DOHH2 (cell line): ENCODE measurements at regions not wholly inside any gene's neighbourhood (a gene's known extent, or its start where the extent isn't known, plus 50 kb on each side); places are given as distances from the start of the nearest gene placed in this dataset.
"Not testable (repeated sequence)": the region's sequence is repeated elsewhere in the genome, so short reads cannot be mapped to it uniquely, and the experiment has no call there.

Source experiments
- H3F3A ChIP-seq: fragments of 200-600 bp; sonication (generic), shearing (Covaris generic); 2 replicates; pipeline ENCODE4 v1.6.0; 2016; ENCODE audit warnings: antibody characterized with exemption, mild to moderate bottlenecking; ENCODE audit not compliant: control insufficient read depth, insufficient read depth
- H3K27ac ChIP-seq: fragments of 200-600 bp; sonication (generic); 2 replicates; pipeline ENCODE4 v1.5.1; 2014; ENCODE audit warnings: low read depth, mild to moderate bottlenecking, low read length, moderate library complexity
- H3K27me3 ChIP-seq: fragments of 200-600 bp; sonication (generic); 2 replicates; pipeline ENCODE4 v1.6.1; 2014; ENCODE audit warnings: mild to moderate bottlenecking, low read length, mixed read lengths; ENCODE audit not compliant: control insufficient read depth
- H3K36me3 ChIP-seq: fragments of 200-600 bp; sonication (generic); 2 replicates; pipeline ENCODE4 v1.6.1; 2014; ENCODE audit warnings: mild to moderate bottlenecking, low read length, moderate library complexity, mixed read lengths; ENCODE audit not compliant: control insufficient read depth
- H3K4me1 ChIP-seq: fragments of 200-600 bp; sonication (generic); 2 replicates; pipeline ENCODE4 v1.6.1; 2014; ENCODE audit warnings: mild to moderate bottlenecking, low read length, mixed read lengths; ENCODE audit not compliant: control insufficient read depth
- H3K4me2 ChIP-seq: fragments of 200-600 bp; sonication (generic); 2 replicates; pipeline ENCODE4 v1.6.0; 2014; ENCODE audit warnings: mild to moderate bottlenecking, low read length, moderate library complexity
- H3K4me3 ChIP-seq: fragments of 200-600 bp; sonication (generic); 2 replicates; pipeline ENCODE4 v1.5.1; 2014; ENCODE audit warnings: mild to moderate bottlenecking, low read length, mixed read lengths
- H3K79me2 ChIP-seq: fragments of 200-600 bp; sonication (generic); 2 replicates; pipeline ENCODE4 v1.6.1; 2014; ENCODE audit warnings: mild to moderate bottlenecking, low read length, mixed read lengths; ENCODE audit not compliant: control insufficient read depth
- H3K9me2 ChIP-seq: fragments of 200-600 bp; sonication (generic); replicated peaks from 2 replicates; pipeline ENCODE4 v1.6.1; 2014; ENCODE audit warnings: mild to moderate bottlenecking, low read length, mixed read lengths; ENCODE audit not compliant: control insufficient read depth
- H3K9me3 ChIP-seq: fragments of 200-600 bp; sonication (generic); 2 replicates; pipeline ENCODE4 v1.6.1; 2014; ENCODE audit warnings: antibody characterized with exemption, low read length, mixed read lengths; ENCODE audit not compliant: control insufficient read depth, insufficient read depth
- H4K20me1 ChIP-seq: fragments of 200-600 bp; sonication (generic); 2 replicates; pipeline ENCODE4 v1.6.0; 2014; ENCODE audit warnings: low read depth, mild to moderate bottlenecking, antibody characterized with exemption, low read length, moderate library complexity; ENCODE audit not compliant: control insufficient read depth, insufficient read depth
- EZH2phosphoT487 ChIP-seq: fragments of 200-600 bp; sonication (generic); IDR thresholded peaks from 2 replicates; pipeline ENCODE4 v1.6.1; 2017; ENCODE audit warnings: borderline replicate concordance, mild to moderate bottlenecking, antibody characterized with exemption, low read length, moderate library complexity, mixed read lengths
- TF ChIP-seq, protein P1 (sequence below): fragments of 200-600 bp; sonication (generic); IDR thresholded peaks from one replicate; pipeline ENCODE4 v1.5.1; 2014; ENCODE audit warnings: antibody characterized with exemption, mild to moderate bottlenecking, low read depth, low read length; ENCODE audit not compliant: poor library complexity, severe bottlenecking

DNA sequence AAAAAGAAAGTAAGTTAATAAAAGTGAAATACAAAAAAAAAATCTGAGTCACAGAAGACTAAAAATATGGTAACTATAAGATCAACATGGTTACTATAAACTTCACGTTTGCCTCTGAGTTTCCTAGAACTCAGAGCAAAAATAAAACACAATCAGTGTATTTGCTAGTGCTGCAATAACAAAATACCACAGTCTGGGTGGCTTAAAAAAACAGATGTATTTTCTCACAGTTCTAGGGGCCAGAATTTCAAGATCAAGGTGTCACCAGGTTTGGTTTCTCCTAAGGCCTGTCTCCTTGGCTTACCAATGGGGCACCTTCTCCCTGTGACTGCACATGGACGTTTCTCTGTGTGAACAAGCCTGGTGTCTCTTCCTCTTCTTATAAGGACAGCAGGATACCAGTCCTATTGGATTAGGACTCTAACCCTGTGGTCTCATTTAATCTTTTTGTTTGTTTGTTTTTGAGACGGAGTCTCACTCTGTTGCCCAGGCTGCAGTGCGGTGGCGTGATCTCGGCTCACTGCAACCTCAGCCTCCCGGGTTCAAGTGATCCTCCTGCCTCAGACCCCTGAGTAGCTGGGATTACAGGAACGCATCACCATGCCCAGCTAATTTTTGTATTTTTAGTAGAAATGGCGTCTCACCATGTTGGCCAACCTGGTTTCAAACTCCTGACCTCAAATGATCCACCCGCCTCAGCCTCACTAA, 104.9 kb upstream of the LOC128125822 start:
- no peaks in the 10 kb centered on the region for H3K79me2 ChIP-seq
- no peak overlapping the region for H3K4me3 ChIP-seq
- no peak overlapping the region for H3K27ac ChIP-seq
- no peaks in the 10 kb centered on the region for H3F3A ChIP-seq
- H3K9me3 ChIP-seq = no peaks in the 10 kb centered on the region
- H3K27me3 ChIP-seq = no peaks in the 10 kb centered on the region
- no peak overlapping the region for H3K4me2 ChIP-seq
- no peaks in the 10 kb centered on the region for H3K36me3 ChIP-seq
- H3K9me2 ChIP-seq = no peaks in the 10 kb centered on the region
- TF ChIP-seq, protein P1, sequence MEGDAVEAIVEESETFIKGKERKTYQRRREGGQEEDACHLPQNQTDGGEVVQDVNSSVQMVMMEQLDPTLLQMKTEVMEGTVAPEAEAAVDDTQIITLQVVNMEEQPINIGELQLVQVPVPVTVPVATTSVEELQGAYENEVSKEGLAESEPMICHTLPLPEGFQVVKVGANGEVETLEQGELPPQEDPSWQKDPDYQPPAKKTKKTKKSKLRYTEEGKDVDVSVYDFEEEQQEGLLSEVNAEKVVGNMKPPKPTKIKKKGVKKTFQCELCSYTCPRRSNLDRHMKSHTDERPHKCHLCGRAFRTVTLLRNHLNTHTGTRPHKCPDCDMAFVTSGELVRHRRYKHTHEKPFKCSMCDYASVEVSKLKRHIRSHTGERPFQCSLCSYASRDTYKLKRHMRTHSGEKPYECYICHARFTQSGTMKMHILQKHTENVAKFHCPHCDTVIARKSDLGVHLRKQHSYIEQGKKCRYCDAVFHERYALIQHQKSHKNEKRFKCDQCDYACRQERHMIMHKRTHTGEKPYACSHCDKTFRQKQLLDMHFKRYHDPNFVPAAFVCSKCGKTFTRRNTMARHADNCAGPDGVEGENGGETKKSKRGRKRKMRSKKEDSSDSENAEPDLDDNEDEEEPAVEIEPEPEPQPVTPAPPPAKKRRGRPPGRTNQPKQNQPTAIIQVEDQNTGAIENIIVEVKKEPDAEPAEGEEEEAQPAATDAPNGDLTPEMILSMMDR = no peak
- TF ChIP-seq EZH2phosphoT487 = no peak
- H3K4me1 ChIP-seq = no peaks in the 10 kb centered on the region
- H4K20me1 ChIP-seq = no peaks in the 10 kb centered on the region

DNA sequence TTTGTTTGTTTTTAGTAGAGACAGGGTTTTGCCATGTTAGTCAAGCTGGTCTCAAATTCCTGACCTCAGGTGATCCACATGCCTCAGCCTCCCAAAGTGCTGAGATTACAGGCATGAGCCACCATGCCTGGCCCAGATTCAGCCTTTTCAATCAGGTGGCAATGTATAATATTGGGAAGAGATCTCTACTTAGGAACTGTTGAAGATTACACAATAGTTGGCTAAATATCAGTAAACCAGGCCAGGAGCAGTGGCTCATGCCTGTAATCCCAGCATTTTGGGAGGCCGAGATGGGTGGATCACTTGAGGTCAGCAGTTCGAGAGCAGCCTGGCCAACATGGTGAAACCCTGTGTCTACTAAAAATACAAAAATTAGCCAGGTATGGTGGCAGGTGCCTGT, 101.1 kb upstream of the LOC128125822 start:
- not testable (repeated sequence) for H3K9me2 ChIP-seq, H3K4me2 ChIP-seq, H3F3A ChIP-seq, H3K27ac ChIP-seq, H3K79me2 ChIP-seq, H3K27me3 ChIP-seq, H3K9me3 ChIP-seq, H3K4me1 ChIP-seq, H3K4me3 ChIP-seq, H4K20me1 ChIP-seq, H3K36me3 ChIP-seq

DNA sequence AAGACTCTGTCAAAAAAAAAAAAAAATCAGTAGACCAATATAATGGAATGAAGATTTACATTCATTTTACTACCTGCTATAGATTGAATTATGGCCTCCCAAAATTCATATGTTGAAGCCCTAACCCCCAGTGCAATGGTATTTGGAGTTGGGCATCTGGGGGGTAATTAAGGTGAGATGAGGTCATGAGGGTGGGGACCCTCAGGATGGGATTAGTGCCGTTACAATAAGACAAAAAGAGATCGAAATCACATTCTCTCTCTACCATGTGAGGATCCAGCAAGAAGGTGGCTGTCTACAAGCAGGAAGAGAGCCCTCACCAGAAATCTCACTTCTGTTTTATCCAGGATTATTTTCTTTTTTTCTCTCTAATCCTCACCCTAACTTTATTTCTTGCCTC, 100.6 kb upstream of the LOC128125822 start:
- Histone ChIP-seq H3K9me2 (no peaks in the 10 kb centered on the region), H3K4me3 (no peak overlapping the region), H3K36me3 (no peaks in the 10 kb centered on the region), H3K27me3 (no peaks in the 10 kb centered on the region), H3K4me2 (no peak overlapping the region), H3K79me2 (no peaks in the 10 kb centered on the region), H3F3A (no peaks in the 10 kb centered on the region), H3K27ac (no peak overlapping the region), H4K20me1 (no peaks in the 10 kb centered on the region), H3K9me3 (no peaks in the 10 kb centered on the region), H3K4me1 (no peaks in the 10 kb centered on the region)
- TF ChIP-seq EZH2phosphoT487 = no peak
- TF ChIP-seq, protein P1 = no peak

DNA sequence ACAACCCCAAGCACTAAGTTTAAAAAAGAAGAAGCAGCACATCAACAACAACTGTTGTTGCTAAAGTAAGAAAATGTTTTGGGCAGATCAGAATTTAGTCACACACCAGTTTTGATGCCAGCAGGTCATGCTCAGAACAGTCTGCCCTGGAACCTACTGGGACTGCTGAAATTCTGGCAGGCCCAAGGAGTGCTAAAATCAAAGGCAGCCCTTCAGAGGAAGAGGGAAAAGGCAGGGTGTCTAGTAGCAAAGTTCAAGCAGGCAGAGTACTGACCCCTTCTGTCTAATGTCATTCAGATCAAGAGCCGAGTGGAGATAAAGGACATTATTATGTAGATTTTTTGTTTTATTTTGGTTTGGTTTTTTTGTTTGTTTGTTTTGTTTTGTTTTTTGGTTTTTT, 96.6 kb upstream of the LOC128125822 start:
- H3K4me1 ChIP-seq = no peaks in the 10 kb centered on the region
- no peaks in the 10 kb centered on the region for H3K27me3 ChIP-seq
- no peak for TF ChIP-seq EZH2phosphoT487
- TF ChIP-seq, protein P1 = no peak
- no peak overlapping the region for H3K4me2 ChIP-seq
- H3K36me3 ChIP-seq = no peaks in the 10 kb centered on the region
- H3K4me3 ChIP-seq = no peak overlapping the region
- no peaks in the 10 kb centered on the region for H3K9me3 ChIP-seq
- no peak overlapping the region for H3K27ac ChIP-seq
- H3F3A ChIP-seq = no peaks in the 10 kb centered on the region
- H3K79me2 ChIP-seq = no peaks in the 10 kb centered on the region
- no peaks in the 10 kb centered on the region for H3K9me2 ChIP-seq
- no peaks in the 10 kb centered on the region for H4K20me1 ChIP-seq
